Pulmonary artery endothelial cell (primary cell): ENCODE measurements at regions not wholly inside any gene's neighbourhood (a gene's known extent, or its start where the extent isn't known, plus 50 kb on each side); places are given as distances from the start of the nearest gene placed in this dataset.

Source experiments
- DNase-seq: peaks from one replicate; pipeline ENCODE4 v3.0.0-alpha.2; 2011; ENCODE audit warnings: low read depth, low spot score

- no peak for DNase-seq
Measured at GRCh38 chr15:95795386-95795785, 535.1 kb upstream of the NR2F2 start.

- peak; percentile 40 for DNase-seq
Measured at GRCh38 chr15:95799286-95800200, 531.0 kb upstream of the NR2F2 start.

- no peak for DNase-seq
Measured at GRCh38 chr15:95804484-95804883, 526.0 kb upstream of the NR2F2 start.

GRCh38 chr15:95812491-95812890 lies 518.0 kb upstream of the NR2F2 start:
- DNase-seq, result peak; percentile 47

GRCh38 chr15:95814908-95815307 lies 515.6 kb upstream of the NR2F2 start:
- DNase-seq, result no peak

GRCh38 chr15:95816591-95816990 lies 513.9 kb upstream of the NR2F2 start:
- DNase-seq, result no peak

GRCh38 chr15:95822961-95823360 lies 507.5 kb upstream of the NR2F2 start:
- no peak for DNase-seq

- no peak for DNase-seq
Measured at GRCh38 chr15:95825208-95825607, 505.3 kb upstream of the NR2F2 start.

- no peak for DNase-seq
Measured at GRCh38 chr15:95825671-95826411, 504.7 kb upstream of the NR2F2 start.

GRCh38 chr15:95826412-95827195 lies 503.9 kb upstream of the NR2F2 start:
- no peak for DNase-seq

- DNase-seq, result no peak
Measured at GRCh38 chr15:95829062-95829461, 501.4 kb upstream of the NR2F2 start.

GRCh38 chr15:95830281-95830680 lies 500.2 kb upstream of the NR2F2 start:
- no peak for DNase-seq

- no peak for DNase-seq
Measured at GRCh38 chr15:95832668-95833067, 497.8 kb upstream of the NR2F2 start.

- DNase-seq, result no peak
Measured at GRCh38 chr15:95834028-95834804, 496.3 kb upstream of the NR2F2 start.

GRCh38 chr15:95836536-95836935 lies 494.0 kb upstream of the NR2F2 start:
- DNase-seq, result no peak

GRCh38 chr15:95837341-95838004 lies 493.0 kb upstream of the NR2F2 start:
- no peak for DNase-seq

- no peak for DNase-seq
Measured at GRCh38 chr15:95839367-95839782, 491.1 kb upstream of the NR2F2 start.

GRCh38 chr15:95840004-95840403 lies 490.5 kb upstream of the NR2F2 start:
- no peak for DNase-seq

- DNase-seq, result no peak
Measured at GRCh38 chr15:95840855-95841254, 489.6 kb upstream of the NR2F2 start.

- no peak for DNase-seq
Measured at GRCh38 chr15:95842576-95842975, 487.9 kb upstream of the NR2F2 start.
